ENCODE measurements at regions not wholly inside any gene's neighbourhood (a gene's known extent, or its start where the extent isn't known, plus 50 kb on each side); places are given as distances from the start of the nearest gene placed in this dataset.

- no peak for DNase-seq
- Mint-ChIP-seq H3K27me3 (ENCODE audit: low read depth in 3 of 3) (no peaks in the 10 kb centered on the region), H3K4me1 (no peaks in the 10 kb centered on the region), H3K9me3 (peaks cover 0 to 3% (median 0%) of the 10 kb centered on the region in 7 donors), H3K27ac (no peak overlapping the region), H3K36me3 (no peaks in the 10 kb centered on the region), H3K4me3 (no peak overlapping the region)
- Histone ChIP-seq H3K9me3 (replicated peaks in 1 of 2; ENCODE audit: control insufficient read depth in 1 of 2, insufficient read depth in 1 of 2, low read length in 2 of 2) (no peaks in the 10 kb centered on the region), H3K27ac (ENCODE audit: low read depth in 1 of 2, low read length in 2 of 2) (no peak overlapping the region), H3K79me2 (ENCODE audit: insufficient read depth, low read length) (no peaks in the 10 kb centered on the region), H3K4me2 (replicated peaks; ENCODE audit: extremely low read depth, low read length, poor library complexity, severe bottlenecking) (no peak overlapping the region), H3K4me1 (ENCODE audit: control insufficient read depth in 1 of 2, insufficient read depth in 2 of 2, low read length in 2 of 2) (peaks cover 2 to 5% of the 10 kb centered on the region in 2 donors), H3K36me3 (replicated peaks in 1 of 2; ENCODE audit: control insufficient read depth in 1 of 2, insufficient read depth in 2 of 2, low read length in 2 of 2) (no peaks in the 10 kb centered on the region), H4K20me1 (ENCODE audit: insufficient read depth, low read length) (no peaks in the 10 kb centered on the region), H3K27me3 (ENCODE audit: control insufficient read depth in 2 of 2, insufficient read depth in 2 of 2, low read length in 2 of 2) (no peaks in the 10 kb centered on the region), H2AFZ (ENCODE audit: insufficient read depth, low read depth, low read length, poor library complexity, severe bottlenecking) (no peak overlapping the region), H3K4me3 (replicated peaks in 1 of 3; ENCODE audit: low read depth in 2 of 3, low read length in 3 of 3) (no peak overlapping the region), H3K9ac (ENCODE audit: insufficient read depth, low read length, poor library complexity, severe bottlenecking) (no peak overlapping the region)
- TF ChIP-seq, protein P1, sequence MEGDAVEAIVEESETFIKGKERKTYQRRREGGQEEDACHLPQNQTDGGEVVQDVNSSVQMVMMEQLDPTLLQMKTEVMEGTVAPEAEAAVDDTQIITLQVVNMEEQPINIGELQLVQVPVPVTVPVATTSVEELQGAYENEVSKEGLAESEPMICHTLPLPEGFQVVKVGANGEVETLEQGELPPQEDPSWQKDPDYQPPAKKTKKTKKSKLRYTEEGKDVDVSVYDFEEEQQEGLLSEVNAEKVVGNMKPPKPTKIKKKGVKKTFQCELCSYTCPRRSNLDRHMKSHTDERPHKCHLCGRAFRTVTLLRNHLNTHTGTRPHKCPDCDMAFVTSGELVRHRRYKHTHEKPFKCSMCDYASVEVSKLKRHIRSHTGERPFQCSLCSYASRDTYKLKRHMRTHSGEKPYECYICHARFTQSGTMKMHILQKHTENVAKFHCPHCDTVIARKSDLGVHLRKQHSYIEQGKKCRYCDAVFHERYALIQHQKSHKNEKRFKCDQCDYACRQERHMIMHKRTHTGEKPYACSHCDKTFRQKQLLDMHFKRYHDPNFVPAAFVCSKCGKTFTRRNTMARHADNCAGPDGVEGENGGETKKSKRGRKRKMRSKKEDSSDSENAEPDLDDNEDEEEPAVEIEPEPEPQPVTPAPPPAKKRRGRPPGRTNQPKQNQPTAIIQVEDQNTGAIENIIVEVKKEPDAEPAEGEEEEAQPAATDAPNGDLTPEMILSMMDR (IDR thresholded peaks at IDR 0.05) = no peak
- intact Hi-C loops (cut with micrococcal nuclease) = no loop called here
- WGBS (ENCODE audit: insufficient coverage) = 100% methylated on average over 5 of the region's 6 CpGs
These were observed 396.4 kb upstream of the USP15 start for GRCh38 chr12:61863811-61864210.

- no peaks in the 10 kb centered on the region for H4K20me1 ChIP-seq (ENCODE audit: insufficient read depth, low read length)
- no peaks in the 10 kb centered on the region for H3K79me2 ChIP-seq (ENCODE audit: insufficient read depth, low read length)
- Mint-ChIP-seq H3K36me3 (no peaks in the 10 kb centered on the region), H3K4me3 (no peak overlapping the region), H3K9me3 (peaks cover 0 to 3% (median 0%) of the 10 kb centered on the region in 7 donors), H3K4me1 (no peaks in the 10 kb centered on the region), H3K27ac (no peak overlapping the region), H3K27me3 (ENCODE audit: low read depth in 3 of 3) (no peaks in the 10 kb centered on the region)
- no peak for DNase-seq
- H3K9ac ChIP-seq (ENCODE audit: insufficient read depth, low read length, poor library complexity, severe bottlenecking) = no peak overlapping the region
- TF ChIP-seq, protein P1 (IDR thresholded peaks at IDR 0.05) = no peak
- H3K4me3 ChIP-seq (replicated peaks in 1 of 3; ENCODE audit: low read depth in 2 of 3, low read length in 3 of 3) = no peak overlapping the region
- H3K27ac ChIP-seq (ENCODE audit: low read depth in 1 of 2, low read length in 2 of 2) = no peak overlapping the region
- H3K4me1 ChIP-seq (ENCODE audit: control insufficient read depth in 1 of 2, insufficient read depth in 2 of 2, low read length in 2 of 2) = peaks cover 26 to 32% of the 10 kb centered on the region in 2 donors
- no peaks in the 10 kb centered on the region for H3K27me3 ChIP-seq (ENCODE audit: control insufficient read depth in 2 of 2, insufficient read depth in 2 of 2, low read length in 2 of 2)
- no peaks in the 10 kb centered on the region for H3K36me3 ChIP-seq (replicated peaks in 1 of 2; ENCODE audit: control insufficient read depth in 1 of 2, insufficient read depth in 2 of 2, low read length in 2 of 2)
- intact Hi-C loops (cut with micrococcal nuclease) = no loop called here
- H2AFZ ChIP-seq (ENCODE audit: insufficient read depth, low read depth, low read length, poor library complexity, severe bottlenecking) = no peak overlapping the region
- WGBS (ENCODE audit: insufficient coverage) = no CpG with 5 or more reads among the region's 2 CpGs
- no peak overlapping the region for H3K4me2 ChIP-seq (replicated peaks; ENCODE audit: extremely low read depth, low read length, poor library complexity, severe bottlenecking)
- H3K9me3 ChIP-seq (replicated peaks in 1 of 2; ENCODE audit: control insufficient read depth in 1 of 2, insufficient read depth in 1 of 2, low read length in 2 of 2) = no peaks in the 10 kb centered on the region
These were observed 390.4 kb upstream of the USP15 start for GRCh38 chr12:61869796-61870195.

All from CD14-positive monocyte (primary cell).